GM18951 (cell line): ENCODE measurements at regions not wholly inside any gene's neighbourhood (a gene's known extent, or its start where the extent isn't known, plus 50 kb on each side); places are given as distances from the start of the nearest gene placed in this dataset.

Experiments
- POLR2A ChIP-seq: IDR thresholded peaks from 4 replicates; pipeline ENCODE4 v1.6.1; 2011; ENCODE audit warnings: mild to moderate bottlenecking; ENCODE audit not compliant: insufficient read length, insufficient read depth; ENCODE audit errors: extremely low read depth
- in situ Hi-C: fragments of 300-500 bp; cut with MboI; formaldehyde crosslinking; loops from one replicate; pipeline ENCODE4 v1.12.0; 2022; ENCODE audit warnings: low sequenced_read_pairs, mixed read lengths, inconsistent platforms; ENCODE audit not compliant: unreplicated experiment

- in situ Hi-C loops = loop anchor here (25.0 kb wide), 1 partner anchor 284 kb away; no protein-coding TSS in a partner anchor
- no peak for TF ChIP-seq POLR2A
Measured at GRCh38 chr15:79195802-79196201, 86.7 kb upstream of the ANKRD34C start.

GRCh38 chr15:79195239-79195638 is 87.3 kb upstream of the ANKRD34C start:
- TF ChIP-seq POLR2A = no peak
- in situ Hi-C loops = loop anchor here (25.0 kb wide), 1 partner anchor 283 kb away; no protein-coding TSS in a partner anchor

GRCh38 chr15:79194386-79194785 is 88.1 kb upstream of the ANKRD34C start:
- no peak for TF ChIP-seq POLR2A
- in situ Hi-C loops = loop anchor here (25.0 kb wide), 1 partner anchor 282 kb away; no protein-coding TSS in a partner anchor

GRCh38 chr15:79193549-79193948 is 89.0 kb upstream of the ANKRD34C start:
- in situ Hi-C loops = loop anchor here (25.0 kb wide), 1 partner anchor 281 kb away; no protein-coding TSS in a partner anchor
- no peak for TF ChIP-seq POLR2A

- in situ Hi-C loops = loop anchor here (25.0 kb wide), 1 partner anchor 281 kb away; no protein-coding TSS in a partner anchor
- TF ChIP-seq POLR2A = no peak
Measured at GRCh38 chr15:79193103-79193502, 89.4 kb upstream of the ANKRD34C start.

- in situ Hi-C loops = loop anchor here (25.0 kb wide), 1 partner anchor 280 kb away; no protein-coding TSS in a partner anchor
Measured at GRCh38 chr15:79192462-79193036, 90.0 kb upstream of the ANKRD34C start.

GRCh38 chr15:79190093-79190492 is 92.4 kb upstream of the ANKRD34C start:
- TF ChIP-seq POLR2A = no peak
- in situ Hi-C loops = loop anchor here (25.0 kb wide), 1 partner anchor 278 kb away; no protein-coding TSS in a partner anchor

More at GRCh38 chr15:79192462-79193036, 90.0 kb upstream of the ANKRD34C start:
- TF ChIP-seq POLR2A = no peak

- TF ChIP-seq POLR2A = no peak
- in situ Hi-C loops = loop anchor here (25.0 kb wide), 1 partner anchor 274 kb away; no protein-coding TSS in a partner anchor
Measured at GRCh38 chr15:79186616-79187015, 95.9 kb upstream of the ANKRD34C start.

- no peak for TF ChIP-seq POLR2A
- in situ Hi-C loops = loop anchor here (25.0 kb wide), 1 partner anchor 273 kb away; no protein-coding TSS in a partner anchor
Measured at GRCh38 chr15:79185199-79185598, 94.6 kb upstream of the RASGRF1 start.

GRCh38 chr15:79184465-79184892 is 93.9 kb upstream of the RASGRF1 start:
- in situ Hi-C loops = loop anchor here (5.0 to 25.0 kb wide), 2 partner anchors 147 to 272 kb away; no protein-coding TSS in a partner anchor
- TF ChIP-seq POLR2A = no peak

GRCh38 chr15:79180318-79180717 is 89.7 kb upstream of the RASGRF1 start:
- in situ Hi-C loops = loop anchor here (5.0 to 25.0 kb wide), 2 partner anchors 143 to 268 kb away; no protein-coding TSS in a partner anchor
- TF ChIP-seq POLR2A = no peak

- TF ChIP-seq POLR2A = no peak
- in situ Hi-C loops = loop anchor here (25.0 kb wide), 1 partner anchor 267 kb away; no protein-coding TSS in a partner anchor
Measured at GRCh38 chr15:79179597-79179996, 89.0 kb upstream of the RASGRF1 start.

- TF ChIP-seq POLR2A = no peak
- in situ Hi-C loops = loop anchor here (25.0 kb wide), 1 partner anchor 267 kb away; no protein-coding TSS in a partner anchor
Measured at GRCh38 chr15:79179108-79179561, 88.6 kb upstream of the RASGRF1 start.
